Panc1 (cell line): ENCODE measurements at regions not wholly inside any gene's neighbourhood (a gene's known extent, or its start where the extent isn't known, plus 50 kb on each side); places are given as distances from the start of the nearest gene placed in this dataset.

Experiments
- ATAC-seq: fragments of 200-7000 bp; cut with Tn5 transposase; 2 replicates; pipeline ENCODE4 v1.9.1; 2020; ENCODE audit warnings: mild to moderate bottlenecking, moderate library complexity
- BruUV-seq: library from RNA; stranded (reverse); fragments of 400-500 nt; replicated peaks from 2 replicates; lab custom pipeline; 2021; lab: Mats Ljungman, UMichigan
- CTCF ChIA-PET: fragments of 300-600 bp; sonication (Branson Sonifier 250); formaldehyde crosslinking; loops from one replicate; lab custom pipeline; 2022; ENCODE audit warnings: antibody characterized with exemption; lab: Charles Lee
- POLR2A ChIA-PET: fragments of 300-600 bp; sonication (Branson Sonifier 250); formaldehyde crosslinking; loops from one replicate; lab custom pipeline; 2022; ENCODE audit warnings: antibody characterized with exemption; lab: Charles Lee
- DNase-seq: peaks from one replicate; pipeline ENCODE4 v3.0.0-alpha.2; 2010; ENCODE audit warnings: low read depth, low spot score
- H3K27ac ChIP-seq: 2 replicates; pipeline ENCODE4 v1.5.1; 2011; ENCODE audit warnings: mild to moderate bottlenecking, low read length, inconsistent platforms
- H3K27me3 ChIP-seq: fragments of 200-500 bp; sonication (Bioruptor generic); 2 replicates; pipeline ENCODE4 v1.6.0; 2014; ENCODE audit warnings: low read length, inconsistent platforms; ENCODE audit not compliant: control insufficient read depth, insufficient read depth
- H3K36me3 ChIP-seq: fragments of 200-500 bp; sonication (Bioruptor generic); 2 replicates; pipeline ENCODE4 v1.5.1; 2014; ENCODE audit warnings: inconsistent platforms, mild to moderate bottlenecking, low read length, moderate library complexity; ENCODE audit not compliant: control insufficient read depth, insufficient read depth
- H3K4me1 ChIP-seq: 2 replicates; pipeline ENCODE4 v1.5.1; 2011; ENCODE audit warnings: inconsistent platforms, mild to moderate bottlenecking, low read length, moderate library complexity; ENCODE audit not compliant: control insufficient read depth, insufficient read depth
- H3K4me3 ChIP-seq, 2 experiments: 2 replicates each; pipeline ENCODE4 v1.5.1; 2011 to 2012; ENCODE audit warnings: low read depth in 2 of 2, low read length in 2 of 2, mild to moderate bottlenecking in 2 of 2, inconsistent platforms in 1 of 2, moderate library complexity in 1 of 2
- H3K9me3 ChIP-seq: fragments of 200-500 bp; sonication (Bioruptor generic); 2 replicates; pipeline ENCODE4 v1.5.1; 2014; ENCODE audit warnings: low read depth, mild to moderate bottlenecking, inconsistent platforms, low read length, moderate library complexity; ENCODE audit not compliant: control insufficient read depth, insufficient read depth
- CTCF ChIP-seq: fragments of 450-650 bp; IDR thresholded peaks from 2 replicates; pipeline ENCODE4 v1.5.1; 2017; ENCODE audit warnings: mild to moderate bottlenecking
- POLR2AphosphoS5 ChIP-seq: IDR thresholded peaks from 2 replicates; pipeline ENCODE4 v1.6.1; 2012; ENCODE audit warnings: mild to moderate bottlenecking, low read depth, low read length, moderate library complexity
- REST ChIP-seq, 2 experiments: IDR thresholded peaks; 2 replicates each; pipeline ENCODE4 v1.6.1; 2011 to 2012; ENCODE audit warnings: low read depth in 2 of 2, control low read depth in 1 of 2, low read length in 1 of 2, mild to moderate bottlenecking in 1 of 2, moderate library complexity in 1 of 2; ENCODE audit not compliant: insufficient read depth in 1 of 2
- SIN3A ChIP-seq: IDR thresholded peaks from 2 replicates; pipeline ENCODE4 v1.6.1; 2012; ENCODE audit warnings: low read depth, mild to moderate bottlenecking, low read length, moderate library complexity, borderline replicate concordance; ENCODE audit not compliant: insufficient read depth
- TCF7L2 ChIP-seq: IDR thresholded peaks from 2 replicates; pipeline ENCODE4 v1.6.1; 2011; ENCODE audit warnings: mild to moderate bottlenecking, low read depth, low read length, inconsistent platforms
- in situ Hi-C: cut with HindIII; loops from 2 replicates; pipeline ENCODE4 v1.10.0; 2016; ENCODE audit warnings: low sequenced_read_pairs, low pct_unique_long_range_greater_than_20kb
- intact Hi-C: fragments of 100-400 bp; cut with micrococcal nuclease; formaldehyde crosslinking; loops from one replicate; pipeline ENCODE4 v1.10.0; 2022; ENCODE audit not compliant: unreplicated experiment

DNA sequence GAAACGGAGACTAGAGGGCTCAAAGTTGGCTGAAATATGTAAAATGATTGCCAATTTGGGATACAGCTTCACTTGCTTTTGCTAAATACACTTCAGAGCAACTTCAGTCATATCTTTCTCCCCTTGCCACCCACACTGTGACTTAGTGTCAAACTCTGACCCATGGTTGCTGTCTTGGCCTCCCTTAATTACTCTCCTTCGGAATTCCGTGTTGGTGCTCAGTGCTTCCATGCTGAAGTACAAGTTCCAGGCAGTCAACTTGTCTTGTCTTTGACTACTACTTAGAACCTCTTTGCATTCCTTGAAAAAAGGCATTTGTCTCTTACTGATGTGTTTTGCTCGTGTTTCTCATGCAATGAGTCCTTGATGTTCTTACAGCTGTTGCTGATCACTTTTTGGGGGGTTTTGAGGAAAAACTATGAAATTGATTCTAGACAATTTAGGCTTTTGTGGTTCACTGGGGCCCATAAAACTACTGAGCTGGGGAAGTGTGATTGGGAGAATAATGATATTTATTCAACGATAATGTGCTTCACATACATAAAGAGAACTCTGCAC is 146.0 kb downstream of the UBE2E3 start:
- no peak for TF ChIP-seq POLR2AphosphoS5
- no peak for TF ChIP-seq REST (IDR thresholded peaks at IDR 0.05; ENCODE audit: insufficient read depth in 1 of 2, low read depth in 2 of 2, low read length in 1 of 2)
- no peak for TF ChIP-seq CTCF
- no peak for TF ChIP-seq SIN3A
- TF ChIP-seq TCF7L2, result no peak
- intact Hi-C loops, result no loop called here
- Histone ChIP-seq H3K4me1 (no peaks in the 10 kb centered on the region), H3K27ac (no peak overlapping the region), H3K27me3 (no peaks in the 10 kb centered on the region), H3K36me3 (no peaks in the 10 kb centered on the region), H3K4me3 (no peak overlapping the region), H3K9me3 (no peaks in the 10 kb centered on the region)
- no TSS peak for BruUV-seq
- ChIA-PET POLR2A (no interaction called here), CTCF (no interaction called here)
- DNase-seq (no peak), ATAC-seq (no peak)
- in situ Hi-C loops, result no loop called here

GRCh38 chr2:181128199-181128598 is 147.8 kb downstream of the UBE2E3 start:
- intact Hi-C loops (no loop called here), in situ Hi-C loops (no loop called here)
- Histone ChIP-seq H3K4me3 (no peak overlapping the region), H3K9me3 (no peaks in the 10 kb centered on the region), H3K36me3 (no peaks in the 10 kb centered on the region), H3K27ac (no peak overlapping the region), H3K4me1 (no peaks in the 10 kb centered on the region), H3K27me3 (no peaks in the 10 kb centered on the region)
- ChIA-PET CTCF (no interaction called here), POLR2A (no interaction called here)
- ATAC-seq (no peak), DNase-seq (no peak)
- TF ChIP-seq REST (IDR thresholded peaks at IDR 0.05; ENCODE audit: insufficient read depth in 1 of 2, low read depth in 2 of 2, low read length in 1 of 2) (no peak), SIN3A (no peak), CTCF (no peak), POLR2AphosphoS5 (no peak), TCF7L2 (no peak)
- BruUV-seq, result no TSS peak
